ENCODE measurements at regions not wholly inside any gene's neighbourhood (a gene's known extent, or its start where the extent isn't known, plus 50 kb on each side); places are given as distances from the start of the nearest gene placed in this dataset.

- POLR2A ChIA-PET, result no interaction called here
- Mint-ChIP-seq H3K9me3 (no peaks in the 10 kb centered on the region), H3K4me3 (no peak overlapping the region), H3K4me1 (no peaks in the 10 kb centered on the region), H3K27me3 (peaks cover 2% of the 10 kb centered on the region), H3K36me3 (ENCODE audit: low read depth) (no peaks in the 10 kb centered on the region), H3K27ac (no peak overlapping the region)
- CTCF ChIA-PET, result no interaction called here
- DNase-seq, result no peak
These were observed 141.9 kb upstream of the SDK2 start for GRCh38 chr17:73785958-73786743.

- no peak for DNase-seq
- POLR2A ChIA-PET, result no interaction called here
- Mint-ChIP-seq H3K27me3 (peaks cover 2% of the 10 kb centered on the region), H3K4me1 (no peaks in the 10 kb centered on the region), H3K36me3 (ENCODE audit: low read depth) (no peaks in the 10 kb centered on the region), H3K4me3 (no peak overlapping the region), H3K9me3 (no peaks in the 10 kb centered on the region), H3K27ac (no peak overlapping the region)
- CTCF ChIA-PET, result no interaction called here
These were observed 143.1 kb upstream of the SDK2 start for GRCh38 chr17:73787076-73788059.

GRCh38 chr17:73788111-73788510 is 143.9 kb upstream of the SDK2 start:
- ChIA-PET POLR2A (no interaction called here), CTCF (no interaction called here)
- peaks cover 4% of the 10 kb centered on the region for H3K27me3 Mint-ChIP-seq

GRCh38 chr17:73791121-73791520 is 146.9 kb upstream of the SDK2 start:
- Mint-ChIP-seq H3K27ac (no peak overlapping the region), H3K27me3 (peaks cover 4% of the 10 kb centered on the region), H3K9me3 (no peaks in the 10 kb centered on the region), H3K4me1 (no peaks in the 10 kb centered on the region), H3K4me3 (no peak overlapping the region), H3K36me3 (ENCODE audit: low read depth) (no peaks in the 10 kb centered on the region)
- no peak for DNase-seq
- POLR2A ChIA-PET, result no interaction called here
- CTCF ChIA-PET, result no interaction called here

More at GRCh38 chr17:73788111-73788510, 143.9 kb upstream of the SDK2 start:
- Mint-ChIP-seq H3K4me3 (no peak overlapping the region), H3K36me3 (ENCODE audit: low read depth) (no peaks in the 10 kb centered on the region), H3K9me3 (no peaks in the 10 kb centered on the region), H3K27ac (no peak overlapping the region), H3K4me1 (no peaks in the 10 kb centered on the region)
- no peak for DNase-seq

- CTCF ChIA-PET, result no interaction called here
- H3K9me3 Mint-ChIP-seq, result no peaks in the 10 kb centered on the region
- DNase-seq, result no peak
- H3K27ac Mint-ChIP-seq, result no peak overlapping the region
- H3K36me3 Mint-ChIP-seq (ENCODE audit: low read depth), result no peaks in the 10 kb centered on the region
- H3K4me1 Mint-ChIP-seq, result no peaks in the 10 kb centered on the region
- H3K27me3 Mint-ChIP-seq, result peaks cover 4% of the 10 kb centered on the region
- POLR2A ChIA-PET, result no interaction called here
- no peak overlapping the region for H3K4me3 Mint-ChIP-seq
These were observed 147.4 kb upstream of the SDK2 start for GRCh38 chr17:73791631-73792030.

- no peak overlapping the region for H3K27ac Mint-ChIP-seq
- H3K4me3 Mint-ChIP-seq, result no peak overlapping the region
- peaks cover 4% of the 10 kb centered on the region for H3K27me3 Mint-ChIP-seq
- H3K4me1 Mint-ChIP-seq, result no peaks in the 10 kb centered on the region
- no peak for DNase-seq
- H3K36me3 Mint-ChIP-seq (ENCODE audit: low read depth), result no peaks in the 10 kb centered on the region
- CTCF ChIA-PET, result no interaction called here
- POLR2A ChIA-PET, result no interaction called here
- H3K9me3 Mint-ChIP-seq, result no peaks in the 10 kb centered on the region
These were observed 148.7 kb upstream of the SDK2 start for GRCh38 chr17:73792994-73793393.

GRCh38 chr17:73794336-73794735 is 150.1 kb upstream of the SDK2 start:
- Mint-ChIP-seq H3K4me3 (no peak overlapping the region), H3K4me1 (no peaks in the 10 kb centered on the region), H3K36me3 (ENCODE audit: low read depth) (no peaks in the 10 kb centered on the region), H3K27me3 (peaks cover 4% of the 10 kb centered on the region), H3K9me3 (no peaks in the 10 kb centered on the region), H3K27ac (no peak overlapping the region)
- ChIA-PET CTCF (no interaction called here), POLR2A (no interaction called here)
- no peak for DNase-seq

GRCh38 chr17:73795730-73796129 is 151.5 kb upstream of the SDK2 start:
- Mint-ChIP-seq H3K27ac (no peak overlapping the region), H3K4me1 (no peaks in the 10 kb centered on the region), H3K36me3 (ENCODE audit: low read depth) (no peaks in the 10 kb centered on the region), H3K27me3 (peaks cover 4% of the 10 kb centered on the region), H3K4me3 (no peak overlapping the region), H3K9me3 (no peaks in the 10 kb centered on the region)
- DNase-seq, result no peak
- ChIA-PET POLR2A (no interaction called here), CTCF (no interaction called here)

GRCh38 chr17:73797594-73798110 is 153.4 kb upstream of the SDK2 start:
- ChIA-PET POLR2A (no interaction called here), CTCF (no interaction called here)
- Mint-ChIP-seq H3K27me3 (peaks cover 6% of the 10 kb centered on the region), H3K27ac (no peak overlapping the region), H3K9me3 (no peaks in the 10 kb centered on the region), H3K36me3 (ENCODE audit: low read depth) (no peaks in the 10 kb centered on the region), H3K4me1 (no peaks in the 10 kb centered on the region), H3K4me3 (no peak overlapping the region)
- DNase-seq, result no peak

GRCh38 chr17:73798111-73798748 is 154.0 kb upstream of the SDK2 start:
- DNase-seq, result no peak
- no peaks in the 10 kb centered on the region for H3K36me3 Mint-ChIP-seq (ENCODE audit: low read depth)
- no peaks in the 10 kb centered on the region for H3K4me1 Mint-ChIP-seq
- ChIA-PET CTCF (no interaction called here), POLR2A (no interaction called here)
- H3K9me3 Mint-ChIP-seq, result no peaks in the 10 kb centered on the region
- no peak overlapping the region for H3K4me3 Mint-ChIP-seq
- peaks cover 4% of the 10 kb centered on the region for H3K27me3 Mint-ChIP-seq
- H3K27ac Mint-ChIP-seq, result no peak overlapping the region

GRCh38 chr17:73799096-73799495 is 154.9 kb upstream of the SDK2 start:
- peaks cover 4% of the 10 kb centered on the region for H3K27me3 Mint-ChIP-seq
- DNase-seq, result no peak
- H3K4me3 Mint-ChIP-seq, result no peak overlapping the region
- no peaks in the 10 kb centered on the region for H3K36me3 Mint-ChIP-seq (ENCODE audit: low read depth)
- H3K4me1 Mint-ChIP-seq, result no peaks in the 10 kb centered on the region
- H3K9me3 Mint-ChIP-seq, result no peaks in the 10 kb centered on the region
- H3K27ac Mint-ChIP-seq, result no peak overlapping the region
- ChIA-PET CTCF (no interaction called here), POLR2A (no interaction called here)

- Mint-ChIP-seq H3K36me3 (ENCODE audit: low read depth) (no peaks in the 10 kb centered on the region), H3K27me3 (peaks cover 4% of the 10 kb centered on the region), H3K4me3 (no peak overlapping the region), H3K27ac (no peak overlapping the region), H3K9me3 (no peaks in the 10 kb centered on the region), H3K4me1 (no peaks in the 10 kb centered on the region)
- DNase-seq, result no peak
- ChIA-PET POLR2A (no interaction called here), CTCF (no interaction called here)
These were observed 155.8 kb upstream of the SDK2 start for GRCh38 chr17:73799781-73800627.

- Mint-ChIP-seq H3K36me3 (ENCODE audit: low read depth) (no peaks in the 10 kb centered on the region), H3K4me1 (no peaks in the 10 kb centered on the region), H3K27me3 (peaks cover 7% of the 10 kb centered on the region), H3K4me3 (no peak overlapping the region), H3K9me3 (no peaks in the 10 kb centered on the region), H3K27ac (no peak overlapping the region)
- no peak for DNase-seq
- ChIA-PET CTCF (no interaction called here), POLR2A (no interaction called here)
These were observed 156.6 kb upstream of the SDK2 start for GRCh38 chr17:73800893-73801292.
